HG03159 (cell line): ENCODE measurements at regions not wholly inside any gene's neighbourhood (a gene's known extent, or its start where the extent isn't known, plus 50 kb on each side); places are given as distances from the start of the nearest gene placed in this dataset.

ENCODE experiments used
- ATAC-seq: cut with Tn5 transposase; IDR thresholded peaks from one replicate; pipeline ENCODE4 v1.9.1; 2021; ENCODE audit warnings: mild to moderate bottlenecking, moderate library complexity; ENCODE audit not compliant: unreplicated experiment

DNA sequence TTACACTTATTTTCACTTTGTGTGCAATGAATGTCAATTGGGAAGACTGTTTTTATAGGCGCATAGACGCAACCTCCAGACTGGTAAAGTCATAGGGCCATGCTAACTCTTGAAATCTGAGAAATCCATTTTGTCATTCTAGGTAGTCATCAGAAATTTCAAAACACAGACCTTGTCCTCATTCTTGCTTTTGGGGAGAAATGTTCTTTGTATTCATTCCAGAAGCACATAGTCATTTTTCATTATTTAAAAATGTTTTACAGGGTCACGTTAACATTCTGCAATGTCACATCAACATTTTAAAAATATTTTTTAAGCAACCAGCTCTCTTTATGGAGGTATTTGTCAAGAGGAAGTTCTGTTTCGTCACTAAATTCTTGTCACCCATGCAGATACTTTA lies 898.4 kb downstream of the PDCD6IP start:
- ATAC-seq = no peak

DNA sequence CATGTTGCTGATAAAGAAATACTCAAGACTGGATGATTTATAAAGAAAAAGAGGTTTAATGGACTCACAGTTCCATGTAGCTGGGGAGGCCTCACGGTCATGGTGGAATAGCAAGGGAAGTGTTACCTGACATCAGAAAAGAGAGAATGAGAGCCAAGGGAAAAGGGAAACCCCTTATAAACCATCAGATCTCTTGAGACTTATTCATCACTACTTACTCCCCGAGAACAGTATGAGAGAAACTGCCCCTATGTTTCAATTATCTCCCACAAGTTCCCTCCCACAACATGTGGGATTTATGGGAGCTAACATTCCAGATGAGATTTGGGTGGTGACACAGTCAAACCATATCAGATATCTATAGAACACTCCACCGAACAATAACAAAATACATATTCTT lies 904.6 kb downstream of the PDCD6IP start:
- ATAC-seq = no peak

GRCh38 chr3:34724916-34725499 lies 914.3 kb upstream of the ARPP21 start:
- ATAC-seq = no peak

DNA sequence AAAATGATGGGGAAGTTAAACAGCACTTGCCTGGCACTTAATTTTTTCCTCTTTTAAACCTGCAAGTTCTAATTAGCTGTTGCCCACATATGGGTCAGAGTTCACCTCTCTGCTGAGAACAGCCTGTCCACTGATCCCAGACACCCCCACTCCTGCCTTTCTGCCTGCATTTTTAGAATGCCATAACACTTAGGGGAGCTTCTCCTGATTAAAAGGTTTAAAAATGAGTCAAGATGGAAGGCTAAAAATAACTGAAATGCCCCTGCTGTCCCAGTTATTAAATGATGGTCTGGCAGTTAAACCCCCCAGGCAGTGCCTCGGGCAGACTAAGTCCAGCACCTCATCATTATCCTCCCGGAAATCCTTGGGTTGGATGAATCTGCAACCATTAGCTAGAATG lies 913.6 kb upstream of the ARPP21 start:
- ATAC-seq = no peak

- ATAC-seq = no peak
Observed at GRCh38 chr3:34727700-34728099, 911.6 kb upstream of the ARPP21 start.

DNA sequence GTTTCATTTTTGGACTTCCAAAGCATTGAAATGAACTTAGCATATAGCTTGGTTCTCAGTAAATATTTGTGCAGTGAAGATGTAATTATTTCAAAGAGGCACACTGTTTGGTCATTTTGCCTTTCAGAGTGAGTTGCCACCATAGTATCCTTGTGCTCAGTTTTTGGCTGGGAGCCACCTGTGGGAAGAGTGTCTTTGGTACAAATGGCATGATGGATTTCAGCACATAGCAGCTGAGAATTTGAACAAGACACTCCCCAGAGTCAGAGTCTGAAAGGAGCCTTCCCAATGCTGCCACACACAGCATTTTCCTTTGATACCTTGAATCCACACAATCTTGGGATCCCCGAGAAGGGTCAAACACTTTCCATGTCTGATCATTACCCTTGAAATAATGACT lies 897.2 kb upstream of the ARPP21 start:
- no peak for ATAC-seq

- ATAC-seq = no peak
Observed at GRCh38 chr3:34758630-34759261, 880.6 kb upstream of the ARPP21 start.

GRCh38 chr3:34777386-34777785 lies 861.9 kb upstream of the ARPP21 start:
- no peak for ATAC-seq

GRCh38 chr3:34779092-34779491 lies 860.2 kb upstream of the ARPP21 start:
- ATAC-seq = no peak

- no peak for ATAC-seq
Observed at GRCh38 chr3:34780294-34780693, 859.0 kb upstream of the ARPP21 start.

GRCh38 chr3:34780973-34781372 lies 858.4 kb upstream of the ARPP21 start:
- no peak for ATAC-seq

DNA sequence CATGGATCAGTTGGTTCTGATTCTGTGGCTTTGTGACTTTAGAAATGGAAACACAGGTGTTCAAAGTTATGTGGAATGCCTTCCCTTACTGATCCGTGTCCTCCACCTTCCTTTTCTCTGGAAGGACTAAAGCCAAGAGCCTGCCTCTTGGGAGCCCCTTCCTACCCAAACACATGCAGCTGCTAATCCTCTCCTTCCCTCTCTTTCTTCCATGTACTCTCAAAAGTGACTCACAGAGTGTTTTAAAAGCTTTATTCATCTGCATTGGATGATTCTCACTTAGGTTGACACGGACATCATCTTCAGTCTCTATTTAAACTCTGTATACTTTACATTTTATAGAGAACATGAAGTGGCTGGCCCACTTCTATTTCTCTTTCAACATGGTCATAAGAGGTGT lies 856.5 kb upstream of the ARPP21 start:
- no peak for ATAC-seq

DNA sequence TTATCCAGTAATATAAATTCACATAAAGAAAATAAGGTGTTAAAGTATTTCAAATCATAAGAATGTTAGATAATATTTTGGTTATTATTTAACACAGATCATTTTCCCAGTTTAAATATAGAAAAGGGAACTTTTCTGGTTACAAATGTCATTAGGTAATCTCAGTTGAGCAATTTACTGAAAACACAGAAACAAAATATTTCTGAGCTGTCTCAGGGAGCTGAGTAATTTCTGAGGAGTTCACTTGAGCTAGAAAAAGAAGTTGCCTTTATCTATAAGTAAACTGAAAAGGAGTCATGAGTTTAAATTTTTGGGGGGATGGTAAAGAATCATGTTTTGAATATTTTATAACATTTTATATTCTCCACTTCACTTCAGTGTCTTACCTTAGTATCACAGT lies 855.4 kb upstream of the ARPP21 start:
- ATAC-seq = no peak

GRCh38 chr3:34793057-34793456 lies 846.3 kb upstream of the ARPP21 start:
- no peak for ATAC-seq

- no peak for ATAC-seq
Observed at GRCh38 chr3:34807611-34808010, 831.7 kb upstream of the ARPP21 start.

DNA sequence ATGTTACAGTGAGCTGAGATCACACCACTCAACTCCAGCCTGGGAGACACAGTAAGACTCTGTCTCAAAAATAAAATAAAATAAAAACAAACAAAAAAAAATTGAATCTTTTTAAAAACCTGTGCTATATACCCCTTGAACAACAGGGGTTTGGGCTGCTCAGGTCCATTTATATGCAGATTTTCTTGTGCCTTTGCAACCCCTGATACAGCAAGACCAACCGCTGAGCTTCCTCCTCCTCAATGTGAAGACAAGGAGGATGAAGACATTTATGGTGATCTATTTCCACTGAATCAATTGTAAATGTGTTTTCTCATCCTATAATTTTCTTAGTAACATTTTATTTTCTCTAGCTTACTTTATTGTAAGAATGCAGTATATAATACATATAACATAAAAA lies 831.0 kb upstream of the ARPP21 start:
- no peak for ATAC-seq

- no peak for ATAC-seq
Observed at GRCh38 chr3:34828847-34829246, 810.5 kb upstream of the ARPP21 start.

DNA sequence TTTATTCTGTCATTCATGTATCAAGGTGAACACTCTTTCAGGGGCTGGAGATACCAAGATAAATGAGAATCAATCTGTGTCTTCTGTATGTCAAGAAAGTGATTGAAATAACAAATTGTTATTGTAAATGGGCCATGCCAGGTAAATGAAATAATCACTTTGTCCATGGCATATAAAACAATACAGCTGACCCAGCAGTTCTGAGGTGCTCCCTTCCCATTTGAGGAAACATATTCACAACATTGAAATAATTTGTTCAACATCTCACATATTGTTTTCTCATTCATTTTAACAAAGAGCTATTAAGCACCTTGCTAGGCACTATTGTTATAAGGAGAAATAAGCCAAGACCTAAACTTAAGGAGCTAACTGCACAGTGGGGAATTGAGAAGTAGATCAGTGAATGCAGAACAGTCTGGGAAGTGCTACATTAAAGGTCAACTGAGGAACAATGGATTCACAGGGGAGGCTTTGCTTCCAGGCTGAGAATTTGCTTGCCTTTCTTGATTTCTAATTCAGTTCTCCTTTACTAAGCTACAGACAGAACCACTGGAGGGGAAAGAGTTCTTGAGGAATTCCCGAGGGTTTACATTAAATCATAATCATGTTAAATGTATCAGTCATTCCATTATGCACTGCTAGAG lies 806.3 kb upstream of the ARPP21 start:
- ATAC-seq = no peak

- no peak for ATAC-seq
Observed at GRCh38 chr3:34837848-34838741, 801.2 kb upstream of the ARPP21 start.

DNA sequence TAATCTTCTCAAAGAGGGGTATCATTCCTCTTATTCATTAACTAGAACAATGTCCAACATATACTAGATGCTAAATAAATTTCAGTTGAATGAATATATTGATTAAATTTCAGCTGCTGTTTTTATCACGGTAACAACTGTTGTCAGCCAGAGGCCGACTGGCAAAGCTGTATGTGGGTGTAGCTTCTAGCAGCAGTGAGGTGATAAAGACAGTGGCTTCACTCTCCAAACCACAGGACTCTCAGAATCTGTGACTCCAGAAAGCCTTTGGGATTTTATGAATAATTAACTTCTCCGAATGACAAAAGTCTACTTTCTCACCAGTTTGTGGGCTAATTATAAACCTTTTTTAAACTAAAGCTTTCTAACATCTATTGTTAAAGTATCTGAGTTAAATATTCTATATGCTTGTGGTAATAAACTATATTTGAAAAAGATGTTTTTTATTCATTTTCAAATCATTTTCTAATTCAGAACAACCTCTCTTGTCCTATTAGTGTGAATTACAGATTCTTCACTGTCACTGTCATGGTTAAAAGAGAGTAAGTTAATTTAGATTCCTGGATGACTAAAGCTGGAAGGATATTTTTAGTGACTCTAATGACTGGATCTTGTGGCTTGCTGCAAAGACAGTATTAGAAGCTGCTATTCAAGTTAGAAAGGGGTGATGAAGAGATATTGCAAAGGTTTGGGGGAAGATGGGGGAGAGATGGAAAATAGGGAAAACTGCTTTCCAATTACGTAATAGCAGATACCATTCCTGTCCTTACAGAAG lies 796.4 kb upstream of the ARPP21 start:
- ATAC-seq = no peak

DNA sequence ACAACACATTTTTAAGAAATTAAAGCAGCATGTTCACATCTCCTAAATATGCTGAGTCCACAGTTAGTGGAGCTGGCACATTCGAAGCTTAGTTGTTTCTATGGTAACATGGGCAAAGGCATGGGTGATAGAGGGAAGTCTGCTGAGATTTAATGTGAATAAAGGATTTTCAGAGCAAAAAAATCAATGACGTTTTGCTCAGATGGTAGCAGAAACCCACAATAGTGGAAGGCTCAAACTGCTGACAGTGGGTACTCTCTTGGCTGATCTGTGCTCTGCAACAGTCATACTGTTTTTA lies 795.1 kb upstream of the ARPP21 start:
- no peak for ATAC-seq
